ENCODE measurements at regions not wholly inside any gene's neighbourhood (a gene's known extent, or its start where the extent isn't known, plus 50 kb on each side); places are given as distances from the start of the nearest gene placed in this dataset.

- 57% methylated on average over 2 of the region's 6 CpGs; no CpG with 5 or more reads in 1 of the 2 experiments for WGBS, 2 experiments (ENCODE audit: extremely low coverage in 2 of 2, insufficient read length in 1 of 2)
- Histone ChIP-seq H2BK15ac (ENCODE audit: low read depth, low read length) (peak overlapping the region; percentile 36; the same call in 1 of the 3 replicates), H3K14ac (replicated peaks; ENCODE audit: low read depth, low read length) (no peak overlapping the region; the same call in 1 of the 2 replicates), H3K27ac (ENCODE audit: insufficient read depth, low read length) (no peak overlapping the region), H2BK20ac (ENCODE audit: low read depth, low read length) (peak overlapping the region; percentile 94; the same call in 1 of the 2 replicates), H2BK5ac (ENCODE audit: low read depth, low read length, poor library complexity, severe bottlenecking) (no peak overlapping the region), H2AK9ac (replicated peaks; ENCODE audit: low read depth, low read length, poor library complexity) (peak overlapping the region; percentile 71), H4K91ac (ENCODE audit: insufficient read depth, low read depth, low read length) (peak overlapping the region; percentile 38; the same call in 1 of the 2 replicates), H3K4ac (ENCODE audit: low read depth, low read length) (peak overlapping the region; percentile 42), H4K20me1 (ENCODE audit: insufficient read depth, low read length) (no peaks in the 10 kb centered on the region), H4K8ac (ENCODE audit: low read depth in 2 of 2, low read length in 2 of 2) (peak overlapping the region in 1 of 2 experiments; percentile 15; a peak in 1 of 4 replicates), H3K9me3 (ENCODE audit: control insufficient read depth, insufficient read depth, low read length) (no peaks in the 10 kb centered on the region), H2AFZ (replicated peaks; ENCODE audit: low read length, poor library complexity) (peak overlapping the region; percentile 81), H3K56ac (ENCODE audit: extremely low read depth, insufficient read depth, low read length) (no peak overlapping the region), H2AK5ac (ENCODE audit: low read depth, low read length) (peak overlapping the region; percentile 78; the same call in 1 of the 2 replicates), H4K5ac (ENCODE audit: low read depth, low read length) (no peak overlapping the region), H3K36me3 (ENCODE audit: control insufficient read depth, insufficient read depth, low read length) (no peaks in the 10 kb centered on the region), H3K27me3 (ENCODE audit: control insufficient read depth, insufficient read depth, low read length) (no peaks in the 10 kb centered on the region), H3K9ac (ENCODE audit: low read depth, low read length) (no peak overlapping the region), H3K4me2 (ENCODE audit: low read depth, low read length) (no peak overlapping the region), H3K4me3 (ENCODE audit: insufficient read depth, low read depth, low read length) (no peak overlapping the region), H3K18ac (ENCODE audit: low read depth, low read length) (no peak overlapping the region), H3K4me1 (ENCODE audit: control insufficient read depth, insufficient read depth, low read length) (peaks cover 27% of the 10 kb centered on the region), H3K79me1 (ENCODE audit: low read depth in 1 of 2, low read length in 2 of 2) (peaks cover 0 to 8% of the 10 kb centered on the region in 2 experiments; a peak in 1 of 4 replicates), H3K9me1 (ENCODE audit: insufficient read depth, low read length) (peaks cover 41% of the 10 kb centered on the region), H2BK120ac (ENCODE audit: low read depth, low read length) (peak overlapping the region; percentile 87), H3K23ac (ENCODE audit: low read depth, low read length) (0 out of 2 replicates have a peak overlapping the region, but pooled peaks have one; percentile 21)
- DNase-seq (no peak), ATAC-seq (ENCODE audit: low read depth) (no peak)
- TF ChIP-seq RAD21 (IDR thresholded peaks at IDR 0.05; ENCODE audit: low read length), result no peak
- no peak for TF ChIP-seq BHLHE40 (IDR thresholded peaks at IDR 0.05; ENCODE audit: low read depth, low read length)
- TF ChIP-seq RCOR1 (IDR thresholded peaks at IDR 0.05; ENCODE audit: insufficient replicate concordance, low read length), result no peak
- TF ChIP-seq MAFK (IDR thresholded peaks at IDR 0.05; ENCODE audit: low read depth, low read length), result no peak
- no peak for TF ChIP-seq NFE2L2 (IDR thresholded peaks at IDR 0.05; ENCODE audit: low read depth, low read length)
- no peak for TF ChIP-seq FOS (IDR thresholded peaks at IDR 0.05; ENCODE audit: low read depth, low read length)
- no peak for TF ChIP-seq USF2 (IDR thresholded peaks at IDR 0.05; ENCODE audit: low read depth, low read length)
- no peak for TF ChIP-seq POLR2A (IDR thresholded peaks at IDR 0.05; ENCODE audit: low read depth, low read length)
- no peak for TF ChIP-seq CHD1 (IDR thresholded peaks at IDR 0.05; ENCODE audit: low read depth, low read length)
- TF ChIP-seq MAZ (IDR thresholded peaks at IDR 0.05; ENCODE audit: borderline replicate concordance, low read depth, low read length), result no peak
- TF ChIP-seq ELK1 (IDR thresholded peaks at IDR 0.05; ENCODE audit: borderline replicate concordance, low read depth, low read length), result no peak
- no peak for TF ChIP-seq CEBPB (IDR thresholded peaks at IDR 0.05; ENCODE audit: low read depth, low read length)
- TF ChIP-seq CTCF (conservative IDR thresholded peaks at IDR 0.05; ENCODE audit: low read depth, low read length), result no peak
- no peak for TF ChIP-seq MXI1 (IDR thresholded peaks at IDR 0.05; ENCODE audit: borderline replicate concordance, low read depth, low read length)
- dilution Hi-C loops (cut with HindIII; ENCODE audit: low sequenced_read_pairs, unreplicated experiment), result no loop called here
- POLR2A ChIA-PET (ENCODE audit: unreplicated experiment), result no interaction called here
- in situ Hi-C loops (cut with MboI; ENCODE audit: low sequenced_read_pairs), result no loop called here
- intact Hi-C loops (cut with micrococcal nuclease), result no loop called here
- CTCF ChIA-PET, result no interaction called here
- no TSS peak for BruUV-seq (replicated peaks)
Measured at GRCh38 chr7:131627735-131628190, 71.3 kb upstream of the PODXL start.

Measured in IMR-90 (cell line).